Uterus (tissue), 3 donors: ENCODE measurements at regions not wholly inside any gene's neighbourhood (a gene's known extent, or its start where the extent isn't known, plus 50 kb on each side); places are given as distances from the start of the nearest gene placed in this dataset.

Experiments
- DNase-seq, 2 donors: peaks; one replicate each; pipeline ENCODE4 v3.0.0-alpha.2; 2019 to 2020
- H3K27ac ChIP-seq, 2 donors: fragments of 200-600 bp; sonication (generic); 1 replicate in 1 of 2; 2 replicates in 1 of 2; pipeline ENCODE4 v1.5.1; 2016 to 2018
- H3K27me3 ChIP-seq, 2 donors: fragments of 200-600 bp; sonication (generic); one replicate each; pipeline ENCODE4 v1.5.1; 2018 to 2019; ENCODE audit warnings: control low read depth in 1 of 2
- H3K36me3 ChIP-seq, 2 donors: fragments of 200-600 bp; sonication (generic); one replicate each; pipeline ENCODE4 v1.5.1; 2019; ENCODE audit warnings: control low read depth in 1 of 2
- H3K4me1 ChIP-seq, 2 donors: fragments of 200-600 bp; sonication (generic); one replicate each; pipeline ENCODE4 v1.5.1; 2018 to 2019; ENCODE audit warnings: control low read depth in 1 of 2
- H3K4me3 ChIP-seq, 2 donors: fragments of 200-600 bp; sonication (generic); 1 replicate in 1 of 2; 2 replicates in 1 of 2; pipeline ENCODE4 v1.5.1; 2018 to 2019; ENCODE audit warnings: mild to moderate bottlenecking in 1 of 2
- H3K9me3 ChIP-seq, 2 donors: fragments of 200-600 bp; sonication (generic); one replicate each; pipeline ENCODE4 v1.5.1; 2019; ENCODE audit warnings: control low read depth in 1 of 2
- POLR2A ChIP-seq, 2 donors: fragments of 450-650 bp; IDR thresholded peaks; one replicate each; pipeline ENCODE4 v1.6.1; 2016; ENCODE audit warnings: antibody characterized with exemption in 2 of 2, mild to moderate bottlenecking in 1 of 2, moderate library complexity in 1 of 2
- intact Hi-C: fragments of 100-400 bp; cut with DNase I; formaldehyde crosslinking; loops from one replicate; pipeline ENCODE4 v1.15.1; 2023; ENCODE audit warnings: low total_unique reads
- TF ChIP-seq, protein P1 (sequence below), 4 experiments: fragments of 200-600 bp in 2 of 4; fragments of 450-650 bp in 2 of 4; sonication (generic) in 2 of 4; IDR thresholded peaks; one replicate each; pipeline ENCODE4 v1.5.1; 2016 to 2019; ENCODE audit warnings: antibody characterized with exemption in 4 of 4, mild to moderate bottlenecking in 2 of 4, moderate library complexity in 1 of 4
- donor health status: DM: yes; HTN: yes; CAD: no.

DNA sequence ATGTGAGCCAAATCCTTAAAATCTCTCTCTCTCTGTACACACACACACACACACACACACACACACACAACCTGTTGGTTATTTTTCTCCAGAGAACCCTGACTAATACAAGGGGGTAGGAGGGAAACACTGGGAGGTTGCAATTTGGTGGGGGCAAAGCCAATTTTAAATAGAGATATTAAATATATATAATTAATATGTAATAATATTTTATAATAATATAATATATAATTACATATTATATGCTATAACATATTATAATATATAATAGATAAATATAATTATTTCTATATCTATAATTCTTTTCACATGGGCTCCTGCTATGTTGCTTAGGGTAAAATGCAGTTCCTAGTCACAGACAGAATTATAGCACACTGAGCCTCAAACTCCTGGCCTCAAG lies 1354.2 kb downstream of the FSTL5 start:
- TF ChIP-seq, protein P1, sequence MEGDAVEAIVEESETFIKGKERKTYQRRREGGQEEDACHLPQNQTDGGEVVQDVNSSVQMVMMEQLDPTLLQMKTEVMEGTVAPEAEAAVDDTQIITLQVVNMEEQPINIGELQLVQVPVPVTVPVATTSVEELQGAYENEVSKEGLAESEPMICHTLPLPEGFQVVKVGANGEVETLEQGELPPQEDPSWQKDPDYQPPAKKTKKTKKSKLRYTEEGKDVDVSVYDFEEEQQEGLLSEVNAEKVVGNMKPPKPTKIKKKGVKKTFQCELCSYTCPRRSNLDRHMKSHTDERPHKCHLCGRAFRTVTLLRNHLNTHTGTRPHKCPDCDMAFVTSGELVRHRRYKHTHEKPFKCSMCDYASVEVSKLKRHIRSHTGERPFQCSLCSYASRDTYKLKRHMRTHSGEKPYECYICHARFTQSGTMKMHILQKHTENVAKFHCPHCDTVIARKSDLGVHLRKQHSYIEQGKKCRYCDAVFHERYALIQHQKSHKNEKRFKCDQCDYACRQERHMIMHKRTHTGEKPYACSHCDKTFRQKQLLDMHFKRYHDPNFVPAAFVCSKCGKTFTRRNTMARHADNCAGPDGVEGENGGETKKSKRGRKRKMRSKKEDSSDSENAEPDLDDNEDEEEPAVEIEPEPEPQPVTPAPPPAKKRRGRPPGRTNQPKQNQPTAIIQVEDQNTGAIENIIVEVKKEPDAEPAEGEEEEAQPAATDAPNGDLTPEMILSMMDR (IDR thresholded peaks at IDR 0.05): no peak
- no peak for TF ChIP-seq POLR2A (IDR thresholded peaks at IDR 0.05)
- H3K9me3 ChIP-seq: no peaks in the 10 kb centered on the region
- H3K36me3 ChIP-seq: no peaks in the 10 kb centered on the region
- H3K4me1 ChIP-seq: no peaks in the 10 kb centered on the region
- no peak overlapping the region for H3K4me3 ChIP-seq
- intact Hi-C loops: no loop called here
- no peaks in the 10 kb centered on the region for H3K27me3 ChIP-seq
- DNase-seq: no peak
- no peak overlapping the region for H3K27ac ChIP-seq

DNA sequence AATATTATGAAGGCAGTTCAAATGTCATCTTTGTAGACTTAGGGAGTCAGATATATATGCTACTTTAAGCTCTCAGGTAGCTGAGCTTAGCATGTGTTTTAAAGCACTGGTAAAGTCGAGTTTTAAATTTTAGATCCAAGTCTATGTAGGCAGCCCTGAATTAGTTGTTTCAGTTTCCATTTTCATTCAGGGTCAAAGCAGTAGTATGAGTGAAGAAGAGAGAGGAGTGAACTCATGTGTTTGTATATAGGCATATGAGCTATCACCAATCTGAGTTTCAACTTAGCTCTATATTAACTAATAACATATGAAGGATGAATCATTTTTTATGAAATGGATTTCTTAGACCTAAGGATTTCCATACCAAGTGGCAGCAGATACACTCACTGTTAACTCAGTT lies 1353.4 kb downstream of the FSTL5 start:
- Histone ChIP-seq H3K4me1 (no peaks in the 10 kb centered on the region), H3K27ac (no peak overlapping the region), H3K9me3 (no peaks in the 10 kb centered on the region), H3K4me3 (no peak overlapping the region), H3K27me3 (no peaks in the 10 kb centered on the region), H3K36me3 (no peaks in the 10 kb centered on the region)
- no peak for DNase-seq
- intact Hi-C loops: no loop called here
- no peak for TF ChIP-seq POLR2A (IDR thresholded peaks at IDR 0.05)
- TF ChIP-seq, protein P1 (IDR thresholded peaks at IDR 0.05): no peak

DNA sequence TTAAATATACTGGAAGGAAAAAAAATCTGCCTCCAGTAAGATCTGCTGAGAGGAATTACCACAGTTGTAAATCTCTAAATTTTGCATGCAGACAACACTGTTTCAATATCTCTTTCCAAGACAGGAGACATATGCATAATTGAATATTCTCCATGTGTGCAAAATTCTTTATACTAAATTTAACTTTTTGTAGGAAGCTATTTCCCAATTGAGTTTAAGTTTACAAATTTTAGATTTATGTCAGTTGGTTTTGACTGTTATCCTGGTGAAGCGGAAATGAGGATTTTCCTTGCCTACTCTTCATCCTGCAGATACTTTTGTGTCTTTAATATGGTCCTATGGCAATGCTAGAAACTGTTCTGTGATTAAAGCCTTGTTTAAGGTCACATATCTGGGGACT lies 1352.9 kb downstream of the FSTL5 start:
- TF ChIP-seq, protein P1 (IDR thresholded peaks at IDR 0.05): no peak
- no peak for TF ChIP-seq POLR2A (IDR thresholded peaks at IDR 0.05)
- Histone ChIP-seq H3K36me3 (no peaks in the 10 kb centered on the region), H3K9me3 (no peaks in the 10 kb centered on the region), H3K4me3 (no peak overlapping the region), H3K4me1 (no peaks in the 10 kb centered on the region), H3K27ac (no peak overlapping the region), H3K27me3 (no peaks in the 10 kb centered on the region)
- intact Hi-C loops: no loop called here
- no peak for DNase-seq

DNA sequence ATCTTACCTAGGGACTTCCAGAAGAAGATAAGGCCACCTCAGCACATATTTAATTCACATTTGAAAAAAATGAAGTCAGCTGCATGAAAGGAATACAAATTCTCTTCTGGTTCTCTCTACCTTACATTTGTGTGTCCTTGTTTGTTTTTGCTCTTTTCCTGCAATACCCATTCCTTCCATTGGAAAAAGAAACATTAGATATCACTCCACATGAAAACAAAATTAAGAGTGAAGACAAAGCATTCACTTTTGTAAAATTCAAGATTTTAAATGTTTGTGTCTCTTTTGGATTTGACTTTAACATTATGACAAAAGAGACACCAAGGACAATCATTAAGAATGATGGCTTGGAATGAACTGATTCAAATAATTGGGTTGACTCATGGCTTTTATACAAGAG lies 1351.8 kb downstream of the FSTL5 start:
- TF ChIP-seq, protein P1 (IDR thresholded peaks at IDR 0.05): no peak
- no peak for TF ChIP-seq POLR2A (IDR thresholded peaks at IDR 0.05)
- no peak overlapping the region for H3K4me3 ChIP-seq
- no peaks in the 10 kb centered on the region for H3K27me3 ChIP-seq
- no peak for DNase-seq
- intact Hi-C loops: no loop called here
- H3K4me1 ChIP-seq: no peaks in the 10 kb centered on the region
- H3K36me3 ChIP-seq: no peaks in the 10 kb centered on the region
- no peaks in the 10 kb centered on the region for H3K9me3 ChIP-seq
- H3K27ac ChIP-seq: no peak overlapping the region

DNA sequence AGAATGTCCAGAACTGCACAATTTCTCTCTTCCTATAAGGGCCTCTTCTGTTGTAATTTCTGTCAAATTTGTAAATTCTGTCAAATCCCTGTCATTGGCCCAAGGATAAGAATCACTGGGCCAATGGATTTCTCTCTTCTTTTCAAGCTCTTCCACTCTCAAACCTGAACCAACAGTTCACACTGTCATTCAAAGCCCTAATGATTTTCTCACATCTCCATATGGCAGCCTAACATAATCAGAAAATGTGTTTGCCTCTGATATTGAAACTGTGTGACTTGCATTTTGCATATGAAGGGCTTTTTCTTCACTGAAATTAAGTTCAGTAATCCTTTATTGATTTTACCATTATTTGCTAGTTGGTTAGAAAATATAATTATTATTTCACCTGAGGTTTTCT lies 1349.1 kb downstream of the FSTL5 start:
- intact Hi-C loops: no loop called here

More for the DNA sequence above, 1349.1 kb downstream of the FSTL5 start:
- DNase-seq: no peak
- Histone ChIP-seq H3K4me1 (no peaks in the 10 kb centered on the region), H3K27me3 (no peaks in the 10 kb centered on the region), H3K9me3 (no peaks in the 10 kb centered on the region), H3K36me3 (no peaks in the 10 kb centered on the region), H3K27ac (no peak overlapping the region), H3K4me3 (no peak overlapping the region)
- TF ChIP-seq, protein P1 (IDR thresholded peaks at IDR 0.05): no peak
- no peak for TF ChIP-seq POLR2A (IDR thresholded peaks at IDR 0.05)
